Retinal pigment epithelial cell (primary cell): ENCODE measurements at regions not wholly inside any gene's neighbourhood (a gene's known extent, or its start where the extent isn't known, plus 50 kb on each side); places are given as distances from the start of the nearest gene placed in this dataset.

Experiments
- DNase-seq: peaks from one replicate; pipeline ENCODE4 v3.0.0-alpha.2; 2010; ENCODE audit warnings: low read depth
- H3K4me3 ChIP-seq: 2 replicates; pipeline ENCODE4 v1.5.1; 2011; ENCODE audit warnings: mild to moderate bottlenecking, low read length, control low read depth, moderate library complexity
- CTCF ChIP-seq: conservative IDR thresholded peaks from 2 replicates; pipeline ENCODE4 v1.5.1; 2011; ENCODE audit warnings: low read depth, low read length, control low read depth, inconsistent platforms

GRCh38 chrX:13266641-13267345 lies 53.1 kb downstream of the ATXN3L start:
- no peak for DNase-seq
- no peak overlapping the region for H3K4me3 ChIP-seq
- TF ChIP-seq CTCF: no peak

GRCh38 chrX:13265549-13266132 lies 54.2 kb downstream of the ATXN3L start:
- TF ChIP-seq CTCF: no peak
- no peak for DNase-seq
- no peak overlapping the region for H3K4me3 ChIP-seq

GRCh38 chrX:13265111-13265510 lies 54.7 kb downstream of the ATXN3L start:
- DNase-seq: no peak
- TF ChIP-seq CTCF: no peak
- H3K4me3 ChIP-seq: no peak overlapping the region

- DNase-seq: no peak
- no peak for TF ChIP-seq CTCF
- no peak overlapping the region for H3K4me3 ChIP-seq
Measured at GRCh38 chrX:13263560-13264251, 56.1 kb downstream of the ATXN3L start.

- no peak overlapping the region for H3K4me3 ChIP-seq
- no peak for TF ChIP-seq CTCF
- DNase-seq: no peak
Measured at GRCh38 chrX:13261348-13261747, 58.5 kb downstream of the ATXN3L start.

GRCh38 chrX:13260598-13260997 lies 59.3 kb downstream of the ATXN3L start:
- no peak overlapping the region for H3K4me3 ChIP-seq
- DNase-seq: no peak
- no peak for TF ChIP-seq CTCF
